A549 (cell line): ENCODE measurements at regions not wholly inside any gene's neighbourhood (a gene's known extent, or its start where the extent isn't known, plus 50 kb on each side); places are given as distances from the start of the nearest gene placed in this dataset.

ENCODE experiments used
- ATAC-seq, 2 experiments: fragments of 200-7000 bp in 1 of 2; fragments of >200 bp in 1 of 2; cut with Nextera tagmentation in 1 of 2; cut with Tn5 transposase in 1 of 2; 3 replicates each; pipeline versions ENCODE4 v1.8.0 to v1.9.1; 2018 to 2020; ENCODE audit warnings: mild to moderate bottlenecking in 1 of 2, moderate library complexity in 1 of 2
- CTCF ChIA-PET: fragments of 300-600 bp; sonication (Branson Sonifier 250); formaldehyde crosslinking; extraction: SDS; loops from one replicate; lab custom pipeline; 2021; ENCODE audit warnings: antibody characterized with exemption, inconsistent platforms; lab: Yijun Ruan, JAX
- POLR2A ChIA-PET: fragments of 350-600 bp; formaldehyde crosslinking; extraction: SDS; loops from one replicate; lab custom pipeline; 2021; ENCODE audit warnings: antibody characterized with exemption, inconsistent platforms; lab: Yijun Ruan, JAX
- DNase-seq, 2 experiments: peaks; one replicate each; pipeline versions ENCODE4 v3.0.0 to v3.0.0-alpha.2; 2011 to 2016; ENCODE audit warnings: low read depth in 1 of 2, low spot score in 1 of 2
- FAIRE-seq: peaks from 2 replicates; lab custom pipeline; 2011; peaks lifted over from hg19 to GRCh38; lab: Jason Lieb, UNC
- H3K27ac ChIP-seq, 2 experiments: fragments of >200 bp; sonication (Bioruptor Twin); formaldehyde crosslinking; 3 replicates each; pipeline ENCODE4 v1.5.1; 2016 to 2017
- H3K4me1 ChIP-seq: fragments of >200 bp; sonication (Bioruptor Twin); formaldehyde crosslinking; 3 replicates; pipeline ENCODE4 v1.6.1; 2016
- H3K4me2 ChIP-seq: fragments of >200 bp; sonication (Bioruptor Twin); formaldehyde crosslinking; 3 replicates; pipeline ENCODE4 v1.6.1; 2016
- H3K4me3 ChIP-seq: fragments of >200 bp; sonication (Bioruptor Twin); formaldehyde crosslinking; 3 replicates; pipeline ENCODE4 v1.5.1; 2016
- H3K9me3 ChIP-seq: fragments of >200 bp; sonication (Bioruptor Twin); formaldehyde crosslinking; 3 replicates; pipeline ENCODE4 v1.6.1; 2016
- BHLHE40 ChIP-seq: IDR thresholded peaks from 2 replicates; pipeline ENCODE4 v1.6.1; 2012; ENCODE audit warnings: low read depth, low read length, inconsistent platforms
- CBX8 ChIP-seq: fragments of 200-600 bp; sonication (generic); IDR thresholded peaks from 2 replicates; pipeline ENCODE4 v1.6.1; 2016
- FOSB ChIP-seq: fragments of 250-450 bp; sonication (Bioruptor Pico); IDR thresholded peaks from 2 replicates; pipeline ENCODE4 v1.5.0; 2020; ENCODE audit warnings: mild to moderate bottlenecking, moderate library complexity
- FOSL2 ChIP-seq, 2 experiments: fragments of 450-650 bp in 1 of 2; fragments of >200 bp in 1 of 2; sonication (Bioruptor Twin) in 1 of 2; formaldehyde crosslinking; IDR thresholded peaks; 2 replicates each; pipeline versions ENCODE4 v1.5.0 to v1.6.1; 2016 to 2020; ENCODE audit warnings: mild to moderate bottlenecking in 1 of 2, moderate library complexity in 1 of 2
- HOXB13 ChIP-seq: fragments of 250-450 bp; sonication (Bioruptor Pico); IDR thresholded peaks from 2 replicates; pipeline ENCODE4 v1.5.0; 2020; ENCODE audit warnings: low read depth, mild to moderate bottlenecking, moderate library complexity
- NPAS2 ChIP-seq: fragments of 250-450 bp; sonication (Bioruptor Pico); IDR thresholded peaks from 2 replicates; pipeline ENCODE4 v1.8.0; 2022; ENCODE audit warnings: mild to moderate bottlenecking, moderate library complexity, borderline replicate concordance
- POLR2A ChIP-seq: IDR thresholded peaks from 2 replicates; pipeline ENCODE4 v1.6.1; 2012; ENCODE audit warnings: mild to moderate bottlenecking, low read length
- POLR2AphosphoS2 ChIP-seq: conservative IDR thresholded peaks from 2 replicates; pipeline ENCODE4 v1.6.1; 2012; ENCODE audit warnings: low read length, improper control_type of control experiment, inconsistent platforms
- RARB ChIP-seq: fragments of 250-450 bp; sonication (Bioruptor Pico); IDR thresholded peaks from 2 replicates; pipeline ENCODE4 v1.8.0; 2021; ENCODE audit warnings: mild to moderate bottlenecking, moderate library complexity
- RCOR1 ChIP-seq: fragments of 150-350 bp; IDR thresholded peaks from 2 replicates; pipeline ENCODE4 v1.6.1; 2014; ENCODE audit warnings: antibody characterized with exemption, low read length, low read depth
- RNF2 ChIP-seq: fragments of 200-600 bp; sonication (generic); IDR thresholded peaks from 2 replicates; pipeline ENCODE4 v1.6.1; 2016; ENCODE audit warnings: low read depth, mild to moderate bottlenecking, antibody characterized with exemption, moderate library complexity, borderline replicate concordance
- SREBF2 ChIP-seq: fragments of 450-650 bp; IDR thresholded peaks from 2 replicates; pipeline ENCODE4 v1.6.1; 2014; ENCODE audit warnings: mild to moderate bottlenecking, moderate library complexity
- TFCP2L1 ChIP-seq: fragments of 250-450 bp; sonication (Bioruptor Pico); IDR thresholded peaks from 2 replicates; pipeline ENCODE4 v1.5.0; 2021; ENCODE audit warnings: mild to moderate bottlenecking
- TP53 ChIP-seq: fragments of 250-450 bp; sonication (Bioruptor Pico); IDR thresholded peaks from 2 replicates; pipeline ENCODE4 v1.5.0; 2021; ENCODE audit warnings: mild to moderate bottlenecking, moderate library complexity
- ZFP36 ChIP-seq: fragments of 450-650 bp; IDR thresholded peaks from 2 replicates; pipeline ENCODE4 v1.6.1; 2014; ENCODE audit warnings: borderline replicate concordance; ENCODE audit not compliant: partially characterized antibody
- WGBS: methylation state at CpG from one replicate; pipeline ENCODE4 v1.1.6; 2017; ENCODE audit errors: missing lambda C conversion rate; 5-methylcytosine and 5-hydroxymethylcytosine counted together
- TF ChIP-seq, protein P1 (sequence below): fragments of 250-450 bp; sonication (Bioruptor Pico); IDR thresholded peaks from 2 replicates; pipeline ENCODE4 v1.5.0; 2020; ENCODE audit warnings: low read depth, mild to moderate bottlenecking, moderate library complexity
- TF ChIP-seq, protein P2 (sequence below): IDR thresholded peaks from 2 replicates; pipeline ENCODE4 v1.6.1; 2012; ENCODE audit warnings: low read depth, borderline replicate concordance
- TF ChIP-seq, protein P3 (sequence below): fragments of >200 bp; sonication (Bioruptor Twin); formaldehyde crosslinking; IDR thresholded peaks from 3 replicates; pipeline ENCODE4 v1.6.1; 2016
- TF ChIP-seq, protein P4 (sequence below): fragments of 450-650 bp; IDR thresholded peaks from 2 replicates; pipeline ENCODE4 v1.6.1; 2014; ENCODE audit warnings: antibody characterized with exemption
- TF ChIP-seq, protein P5 (sequence below): fragments of >200 bp; sonication (Bioruptor Twin); formaldehyde crosslinking; IDR thresholded peaks from 3 replicates; pipeline ENCODE4 v1.5.1; 2016

DNA sequence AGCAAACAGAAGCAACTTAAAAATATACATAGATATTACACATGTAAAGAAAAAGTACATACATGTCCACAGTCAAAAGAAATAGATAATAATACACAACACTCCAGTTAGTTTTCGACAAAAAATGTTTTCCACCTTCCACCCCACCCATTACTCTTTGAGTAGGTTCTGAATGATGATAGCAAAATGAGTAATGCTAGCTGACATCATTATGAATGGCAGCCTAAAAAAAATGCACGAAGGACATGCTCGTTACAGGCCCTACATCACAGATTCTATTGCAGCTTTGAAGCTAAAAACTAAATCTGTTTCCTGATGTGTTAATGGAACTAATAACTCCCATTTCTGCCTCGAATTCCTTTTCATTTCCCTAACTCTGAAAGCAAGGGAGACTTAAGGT lies 578.7 kb upstream of the NETO1 start:
- Histone ChIP-seq H3K27ac (no peak overlapping the region), H3K4me2 (no peak overlapping the region), H3K9me3 (no peaks in the 10 kb centered on the region), H3K4me1 (no peaks in the 10 kb centered on the region), H3K4me3 (no peak overlapping the region)
- no peak for FAIRE-seq
- no peak for TF ChIP-seq SREBF2
- no peak for TF ChIP-seq BHLHE40
- TF ChIP-seq, protein P1, sequence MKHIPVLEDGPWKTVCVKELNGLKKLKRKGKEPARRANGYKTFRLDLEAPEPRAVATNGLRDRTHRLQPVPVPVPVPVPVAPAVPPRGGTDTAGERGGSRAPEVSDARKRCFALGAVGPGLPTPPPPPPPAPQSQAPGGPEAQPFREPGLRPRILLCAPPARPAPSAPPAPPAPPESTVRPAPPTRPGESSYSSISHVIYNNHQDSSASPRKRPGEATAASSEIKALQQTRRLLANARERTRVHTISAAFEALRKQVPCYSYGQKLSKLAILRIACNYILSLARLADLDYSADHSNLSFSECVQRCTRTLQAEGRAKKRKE (CRISPR knock-in tag): no peak
- TF ChIP-seq, protein P2, sequence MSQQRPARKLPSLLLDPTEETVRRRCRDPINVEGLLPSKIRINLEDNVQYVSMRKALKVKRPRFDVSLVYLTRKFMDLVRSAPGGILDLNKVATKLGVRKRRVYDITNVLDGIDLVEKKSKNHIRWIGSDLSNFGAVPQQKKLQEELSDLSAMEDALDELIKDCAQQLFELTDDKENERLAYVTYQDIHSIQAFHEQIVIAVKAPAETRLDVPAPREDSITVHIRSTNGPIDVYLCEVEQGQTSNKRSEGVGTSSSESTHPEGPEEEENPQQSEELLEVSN: no peak
- no peak for TF ChIP-seq FOSB
- no peak for TF ChIP-seq TP53 (CRISPR knock-in tag)
- no peak for TF ChIP-seq HOXB13 (CRISPR knock-in tag)
- TF ChIP-seq POLR2A: no peak
- no peak for DNase-seq
- CTCF ChIA-PET: no interaction called here
- WGBS: 24% methylated on average over 4 of the region's 4 CpGs
- POLR2A ChIA-PET: no interaction called here
- no peak for ATAC-seq

DNA sequence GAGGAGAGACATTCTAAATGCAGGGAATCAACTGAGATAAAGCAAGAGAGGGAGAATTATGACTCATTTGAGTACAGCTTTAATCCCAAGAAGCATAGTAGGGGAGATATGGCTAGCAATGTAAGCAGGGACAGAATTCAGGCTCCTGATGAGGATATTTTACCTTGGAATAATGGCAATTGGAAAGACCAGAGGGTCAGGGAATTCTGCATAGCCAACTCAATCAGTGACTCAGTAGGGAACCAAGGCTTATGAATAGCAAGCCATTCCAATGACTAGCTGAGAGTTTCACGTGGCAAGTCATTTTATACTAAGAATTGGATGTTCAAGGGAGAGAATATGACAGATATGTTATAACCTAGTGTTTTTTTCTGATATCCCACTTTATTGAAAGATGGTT lies 563.8 kb upstream of the NETO1 start:
- H3K4me1 ChIP-seq: no peaks in the 10 kb centered on the region
- POLR2A ChIA-PET: no interaction called here
- ATAC-seq (no peak), DNase-seq (no peak)
- no peak overlapping the region for H3K4me2 ChIP-seq
- TF ChIP-seq, protein P3, sequence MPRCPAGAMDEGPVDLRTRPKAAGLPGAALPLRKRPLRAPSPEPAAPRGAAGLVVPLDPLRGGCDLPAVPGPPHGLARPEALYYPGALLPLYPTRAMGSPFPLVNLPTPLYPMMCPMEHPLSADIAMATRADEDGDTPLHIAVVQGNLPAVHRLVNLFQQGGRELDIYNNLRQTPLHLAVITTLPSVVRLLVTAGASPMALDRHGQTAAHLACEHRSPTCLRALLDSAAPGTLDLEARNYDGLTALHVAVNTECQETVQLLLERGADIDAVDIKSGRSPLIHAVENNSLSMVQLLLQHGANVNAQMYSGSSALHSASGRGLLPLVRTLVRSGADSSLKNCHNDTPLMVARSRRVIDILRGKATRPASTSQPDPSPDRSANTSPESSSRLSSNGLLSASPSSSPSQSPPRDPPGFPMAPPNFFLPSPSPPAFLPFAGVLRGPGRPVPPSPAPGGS: no peak
- TF ChIP-seq, protein P4, sequence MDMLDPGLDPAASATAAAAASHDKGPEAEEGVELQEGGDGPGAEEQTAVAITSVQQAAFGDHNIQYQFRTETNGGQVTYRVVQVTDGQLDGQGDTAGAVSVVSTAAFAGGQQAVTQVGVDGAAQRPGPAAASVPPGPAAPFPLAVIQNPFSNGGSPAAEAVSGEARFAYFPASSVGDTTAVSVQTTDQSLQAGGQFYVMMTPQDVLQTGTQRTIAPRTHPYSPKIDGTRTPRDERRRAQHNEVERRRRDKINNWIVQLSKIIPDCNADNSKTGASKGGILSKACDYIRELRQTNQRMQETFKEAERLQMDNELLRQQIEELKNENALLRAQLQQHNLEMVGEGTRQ: no peak
- TF ChIP-seq RCOR1 (no peak), BHLHE40 (no peak), RNF2 (no peak), TFCP2L1 (CRISPR knock-in tag) (no peak), RARB (CRISPR knock-in tag) (no peak), FOSL2 (IDR thresholded peaks at IDR 0.05) (no peak), FOSL2 (CRISPR knock-in tag; IDR thresholded peaks at IDR 0.05) (no peak), CBX8 (no peak), HOXB13 (CRISPR knock-in tag) (no peak), TP53 (CRISPR knock-in tag) (no peak), POLR2A (no peak), POLR2AphosphoS2 (no peak), NPAS2 (CRISPR knock-in tag) (no peak), ZFP36 (no peak)
- TF ChIP-seq, protein P5, sequence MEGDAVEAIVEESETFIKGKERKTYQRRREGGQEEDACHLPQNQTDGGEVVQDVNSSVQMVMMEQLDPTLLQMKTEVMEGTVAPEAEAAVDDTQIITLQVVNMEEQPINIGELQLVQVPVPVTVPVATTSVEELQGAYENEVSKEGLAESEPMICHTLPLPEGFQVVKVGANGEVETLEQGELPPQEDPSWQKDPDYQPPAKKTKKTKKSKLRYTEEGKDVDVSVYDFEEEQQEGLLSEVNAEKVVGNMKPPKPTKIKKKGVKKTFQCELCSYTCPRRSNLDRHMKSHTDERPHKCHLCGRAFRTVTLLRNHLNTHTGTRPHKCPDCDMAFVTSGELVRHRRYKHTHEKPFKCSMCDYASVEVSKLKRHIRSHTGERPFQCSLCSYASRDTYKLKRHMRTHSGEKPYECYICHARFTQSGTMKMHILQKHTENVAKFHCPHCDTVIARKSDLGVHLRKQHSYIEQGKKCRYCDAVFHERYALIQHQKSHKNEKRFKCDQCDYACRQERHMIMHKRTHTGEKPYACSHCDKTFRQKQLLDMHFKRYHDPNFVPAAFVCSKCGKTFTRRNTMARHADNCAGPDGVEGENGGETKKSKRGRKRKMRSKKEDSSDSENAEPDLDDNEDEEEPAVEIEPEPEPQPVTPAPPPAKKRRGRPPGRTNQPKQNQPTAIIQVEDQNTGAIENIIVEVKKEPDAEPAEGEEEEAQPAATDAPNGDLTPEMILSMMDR: no peak
- TF ChIP-seq, protein P2: no peak
- TF ChIP-seq, all 56 proteins: peak for 0
- CTCF ChIA-PET: interaction anchor here (1.5 kb wide), 1 partner anchor 8 kb away, joined by 5 read pairs; no protein-coding TSS in a partner anchor
- Histone ChIP-seq H3K4me3 (no peak overlapping the region), H3K27ac (no peak overlapping the region), H3K9me3 (no peaks in the 10 kb centered on the region)
- FAIRE-seq: no peak
- WGBS: 0% methylated on average over 1 of the region's 1 CpG
